HK-2 (cell line): ENCODE measurements at regions not wholly inside any gene's neighbourhood (a gene's known extent, or its start where the extent isn't known, plus 50 kb on each side); places are given as distances from the start of the nearest gene placed in this dataset.
"Not testable (repeated sequence)": the region's sequence is repeated elsewhere in the genome, so short reads cannot be mapped to it uniquely, and the experiment has no call there.

Experiments
- DNase-seq: peaks from one replicate; pipeline ENCODE4 v3.0.0-alpha.2; 2018; ENCODE audit not compliant: unreplicated experiment

- DNase-seq: no peak
Measured at GRCh38 chr14:38589747-38590350, 334.0 kb upstream of the CLEC14A start.

GRCh38 chr14:38583471-38583870 lies 327.6 kb upstream of the CLEC14A start:
- DNase-seq: no peak

GRCh38 chr14:38578278-38578681 lies 322.4 kb upstream of the CLEC14A start:
- DNase-seq: no peak

GRCh38 chr14:38567703-38568102 lies 311.8 kb upstream of the CLEC14A start:
- DNase-seq: no peak

GRCh38 chr14:38561657-38562056 lies 305.8 kb upstream of the CLEC14A start:
- DNase-seq: no peak

- DNase-seq: no peak
Measured at GRCh38 chr14:38559711-38560110, 303.8 kb upstream of the CLEC14A start.

- not testable (repeated sequence) for DNase-seq
Measured at GRCh38 chr14:38557391-38557790, 301.5 kb upstream of the CLEC14A start.

- DNase-seq: no peak
Measured at GRCh38 chr14:38556252-38556651, 300.4 kb upstream of the CLEC14A start.

GRCh38 chr14:38554026-38554425 lies 298.1 kb upstream of the CLEC14A start:
- DNase-seq: no peak

GRCh38 chr14:38553586-38553985 lies 297.7 kb upstream of the CLEC14A start:
- no peak for DNase-seq

GRCh38 chr14:38549564-38549963 lies 293.7 kb upstream of the CLEC14A start:
- DNase-seq: no peak

- DNase-seq: no peak
Measured at GRCh38 chr14:38547961-38548490, 292.1 kb upstream of the CLEC14A start.

GRCh38 chr14:38546932-38547551 lies 291.1 kb upstream of the CLEC14A start:
- no peak for DNase-seq

- DNase-seq: no peak
Measured at GRCh38 chr14:38544776-38545175, 288.9 kb upstream of the CLEC14A start.

- not testable (repeated sequence) for DNase-seq
Measured at GRCh38 chr14:38543851-38544250, 288.0 kb upstream of the CLEC14A start.

GRCh38 chr14:38538053-38538452 lies 282.2 kb upstream of the CLEC14A start:
- not testable (repeated sequence) for DNase-seq

GRCh38 chr14:38536376-38537038 lies 280.6 kb upstream of the CLEC14A start:
- DNase-seq: no peak

GRCh38 chr14:38528582-38528981 lies 272.7 kb upstream of the CLEC14A start:
- no peak for DNase-seq

- no peak for DNase-seq
Measured at GRCh38 chr14:38527502-38527878, 271.6 kb upstream of the CLEC14A start.

- DNase-seq: no peak
Measured at GRCh38 chr14:38526826-38527501, 271.1 kb upstream of the CLEC14A start.

GRCh38 chr14:38524636-38525509 lies 269.0 kb upstream of the CLEC14A start:
- no peak for DNase-seq
